Left renal pelvis (tissue), 4 donors: ENCODE measurements at regions not wholly inside any gene's neighbourhood (a gene's known extent, or its start where the extent isn't known, plus 50 kb on each side); places are given as distances from the start of the nearest gene placed in this dataset.
"Not testable (repeated sequence)": the region's sequence is repeated elsewhere in the genome, so short reads cannot be mapped to it uniquely, and the experiment has no call there.

Experiments
- DNase-seq, 4 donors: peaks; one replicate each; pipeline ENCODE4 v3.0.0-alpha.2; 2013; ENCODE audit warnings: low read depth in 4 of 4, low spot score in 3 of 4

DNA sequence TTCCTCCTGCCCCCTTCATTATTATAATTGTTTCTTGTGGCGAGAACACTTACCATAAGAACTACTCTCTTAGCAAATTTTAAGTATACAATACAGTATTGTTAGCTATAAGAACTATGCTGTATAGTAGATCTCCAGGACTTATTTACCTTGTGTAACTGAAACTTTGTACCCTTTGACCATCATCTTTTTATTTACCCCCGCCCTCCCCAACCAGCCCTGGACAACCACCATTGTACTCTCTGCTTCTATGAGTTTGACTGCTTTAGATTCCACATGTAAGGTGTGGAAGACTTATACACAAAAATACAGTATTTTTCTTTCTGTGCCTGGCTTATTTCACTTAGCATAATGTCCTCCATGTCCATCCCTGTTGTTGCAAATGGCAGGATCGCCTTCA is 161.1 kb downstream of the PHF8 start:
- no peak for DNase-seq

- peak in 2 of 4 donors; percentile 0 to 9 for DNase-seq
These were observed 161.9 kb downstream of the PHF8 start for GRCh38 chrX:53882331-53882730.

GRCh38 chrX:53880786-53881185 is 163.5 kb downstream of the PHF8 start:
- not testable (repeated sequence) for DNase-seq

- DNase-seq = no peak
These were observed 173.4 kb upstream of the HUWE1 start for GRCh38 chrX:53859890-53860289.

DNA sequence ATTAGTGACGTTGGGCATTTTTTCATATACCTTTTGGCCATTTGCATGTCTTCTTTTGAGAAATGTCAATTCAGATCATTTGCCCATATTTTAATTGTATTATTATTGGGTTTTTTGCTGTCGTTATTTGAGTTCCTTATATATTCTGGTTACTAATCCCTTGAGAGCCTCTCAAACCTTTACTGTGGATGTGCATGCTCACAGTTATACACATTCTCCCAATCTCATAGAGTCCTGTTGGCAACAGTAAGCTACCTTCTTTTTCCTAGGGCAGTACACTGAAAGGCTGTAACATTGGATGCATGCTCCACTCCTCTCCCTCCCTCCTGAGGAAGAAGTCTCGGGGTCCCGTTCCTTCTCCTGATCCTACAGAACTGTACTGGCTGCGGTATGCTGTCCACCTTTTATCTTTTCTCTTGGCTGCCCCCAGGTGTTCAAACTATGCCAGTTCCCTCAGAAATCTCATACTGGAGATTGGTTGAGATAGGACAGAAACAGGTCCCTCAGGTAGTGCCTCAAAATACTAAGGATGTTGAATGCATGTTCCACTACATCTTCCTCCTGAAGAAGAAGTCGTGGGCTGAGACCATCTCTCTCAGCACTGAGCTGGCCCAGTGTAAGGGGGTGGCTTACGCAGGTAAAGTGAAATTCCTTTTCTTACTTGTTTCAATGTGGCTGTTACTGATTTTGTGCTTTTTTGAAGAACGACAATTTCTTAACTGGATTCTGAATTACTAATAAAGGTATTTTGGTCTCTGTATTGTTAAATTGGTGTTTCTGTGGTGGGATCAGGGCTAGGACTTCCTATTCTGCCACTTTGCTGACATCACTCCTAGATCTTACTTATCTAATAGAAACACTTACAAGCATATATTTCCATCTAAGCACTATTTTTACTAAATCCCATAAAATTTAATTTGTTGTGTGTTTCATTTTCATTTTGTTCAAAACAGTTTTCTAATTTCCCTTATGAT is 145.4 kb upstream of the HUWE1 start:
- DNase-seq = no peak

GRCh38 chrX:53824686-53825085 is 138.2 kb upstream of the HUWE1 start:
- DNase-seq = no peak

DNA sequence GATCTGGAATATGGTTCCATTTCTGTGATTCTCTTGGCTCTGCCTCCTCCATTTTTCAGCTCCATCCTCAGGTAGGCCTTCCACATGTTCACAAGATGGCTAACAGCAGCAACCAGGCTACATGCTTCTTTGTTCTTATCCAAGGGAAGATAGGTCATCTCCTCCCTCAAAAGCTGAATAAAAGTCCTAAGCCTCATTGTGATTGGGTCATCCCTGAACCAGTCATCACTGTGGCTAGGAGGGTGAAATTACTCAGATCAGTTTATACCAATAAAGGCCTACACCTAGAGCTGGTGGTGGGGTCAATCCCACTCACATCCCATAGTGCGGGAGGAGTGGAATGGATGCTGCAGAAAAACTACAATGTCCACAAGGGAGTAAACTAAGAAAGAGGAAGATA is 131.6 kb upstream of the HUWE1 start:
- not testable (repeated sequence) for DNase-seq

DNA sequence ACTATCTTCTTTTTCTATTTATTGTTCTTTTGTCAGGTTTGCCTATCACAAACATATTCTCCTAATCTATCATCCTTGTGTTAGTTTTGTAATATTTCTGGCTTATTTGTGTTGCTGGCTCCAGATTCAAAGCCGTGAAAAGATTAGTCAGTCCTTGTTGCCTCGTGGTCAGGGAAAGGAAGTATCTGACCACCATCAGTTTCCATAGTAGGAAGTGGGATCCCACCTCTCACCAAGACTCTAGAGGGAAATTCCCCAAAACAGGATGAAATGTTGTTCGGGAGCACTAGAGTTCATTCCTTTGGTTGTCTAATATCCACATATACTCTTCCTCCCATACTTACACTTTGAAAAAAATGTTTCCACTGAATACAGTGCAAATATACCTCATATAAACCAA is 131.0 kb upstream of the HUWE1 start:
- DNase-seq = no peak

- DNase-seq = no peak
These were observed 127.3 kb upstream of the HUWE1 start for GRCh38 chrX:53813670-53814440.

GRCh38 chrX:53798281-53798680 is 111.8 kb upstream of the HUWE1 start:
- DNase-seq = no peak

- no peak for DNase-seq
These were observed 109.1 kb upstream of the HUWE1 start for GRCh38 chrX:53795576-53795975.

DNA sequence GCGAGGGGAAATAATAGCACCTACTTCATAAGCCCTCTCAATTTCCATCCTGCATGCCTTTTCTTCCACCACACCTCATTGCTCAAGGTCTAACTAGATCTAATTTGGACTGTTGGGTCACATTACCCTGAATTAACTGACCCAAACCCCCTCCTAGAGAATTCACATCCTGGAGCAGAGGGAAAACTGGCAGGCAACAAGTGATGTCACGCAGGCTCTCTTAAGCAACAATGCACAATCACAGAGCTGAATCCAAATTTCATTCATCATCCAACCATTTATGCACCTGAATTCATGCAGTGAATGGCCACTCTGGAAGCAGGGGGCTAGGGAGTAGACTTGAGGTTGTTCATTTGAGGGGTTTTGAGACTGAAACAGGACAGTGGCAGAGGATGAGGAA is 107.7 kb upstream of the HUWE1 start:
- no peak for DNase-seq

- DNase-seq = no peak
These were observed 82.3 kb upstream of the HUWE1 start for GRCh38 chrX:53768865-53769264.

DNA sequence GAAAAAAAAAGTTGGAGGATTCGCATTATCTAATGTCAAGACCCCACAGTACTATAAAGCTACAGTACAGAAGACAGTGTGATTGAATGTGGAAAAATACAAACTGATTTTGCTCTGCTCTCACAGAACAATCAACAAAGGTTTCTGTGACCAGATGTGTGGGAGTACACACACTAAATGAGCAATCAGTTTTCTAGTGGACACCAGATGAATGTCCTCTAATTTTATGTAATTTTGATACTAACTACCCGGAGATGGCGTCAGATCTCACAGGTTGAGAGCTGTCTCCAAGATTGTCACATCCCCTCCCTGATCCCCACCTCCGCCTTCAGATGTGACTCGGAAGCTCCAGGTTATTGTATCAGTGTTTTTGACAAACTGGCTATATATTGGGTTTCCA is 81.9 kb upstream of the HUWE1 start:
- no peak for DNase-seq

DNA sequence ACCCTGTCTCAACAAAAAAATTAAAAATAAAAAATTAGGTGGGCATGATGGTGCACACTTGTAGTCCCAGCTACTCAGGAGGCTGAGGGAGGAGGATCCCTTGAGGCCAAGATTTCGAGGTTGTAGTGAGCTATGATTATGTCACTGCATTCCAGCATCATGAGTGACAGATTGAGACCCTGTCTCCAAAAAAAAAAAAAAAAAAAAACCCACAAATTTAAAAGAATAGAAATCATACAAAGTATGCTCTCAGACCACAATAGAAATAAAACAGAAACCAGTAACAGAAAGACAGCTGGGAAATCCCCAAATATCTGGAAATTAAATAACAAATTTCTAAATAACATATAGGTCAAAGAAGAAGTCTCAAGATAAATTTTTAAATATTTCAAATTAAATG is 81.0 kb upstream of the HUWE1 start:
- DNase-seq = no peak

DNA sequence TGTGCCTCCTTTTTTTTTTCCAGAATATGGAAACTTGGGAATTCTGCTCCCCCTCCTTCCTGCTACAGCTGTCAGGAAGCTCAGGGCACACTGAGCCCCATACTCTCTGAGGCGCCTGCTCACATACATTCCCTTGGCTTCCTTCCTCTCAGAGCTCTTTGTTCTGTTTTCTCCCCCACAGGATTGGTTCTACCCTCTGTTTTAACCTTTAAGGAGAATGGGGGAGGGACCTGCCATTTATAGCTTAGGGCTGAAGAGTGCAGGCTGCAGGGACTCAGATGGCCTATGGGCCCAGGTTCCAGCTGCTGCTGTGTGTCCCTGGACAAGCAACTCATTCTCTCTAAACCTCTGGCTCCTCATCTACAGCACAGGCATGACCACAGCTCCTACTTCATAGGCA is 70.7 kb upstream of the HUWE1 start:
- not testable (repeated sequence) for DNase-seq

GRCh38 chrX:53746718-53747117 is 60.2 kb upstream of the HUWE1 start:
- DNase-seq = no peak

- no peak for DNase-seq
These were observed 56.7 kb upstream of the HUWE1 start for GRCh38 chrX:53743244-53743643.

GRCh38 chrX:53738370-53738906 is 51.9 kb upstream of the HUWE1 start:
- no peak for DNase-seq
